Thymus (tissue), 11 donors: ENCODE measurements at regions not wholly inside any gene's neighbourhood (a gene's known extent, or its start where the extent isn't known, plus 50 kb on each side); places are given as distances from the start of the nearest gene placed in this dataset.
A peak's percentile ranks its signal among the peaks of the same experiment; 100 is the strongest.

Experiments used
- DNase-seq, 9 donors: peaks; one replicate each; pipeline ENCODE4 v3.0.0-alpha.2; 2013; ENCODE audit warnings: low spot score in 9 of 9, low read depth in 6 of 9, missing footprints in 1 of 9
- H3K27ac ChIP-seq, 2 donors: one replicate each; pipeline ENCODE4 v1.5.1; 2013; ENCODE audit warnings: control low read depth in 1 of 2, low read depth in 1 of 2, low read length in 1 of 2, mild to moderate bottlenecking in 1 of 2, moderate library complexity in 1 of 2
- H3K27me3 ChIP-seq, 2 donors: one replicate each; pipeline ENCODE4 v1.5.1; 2013; ENCODE audit warnings: low read length in 1 of 2; ENCODE audit not compliant: control insufficient read depth in 2 of 2, insufficient read depth in 1 of 2
- H3K36me3 ChIP-seq, 2 donors: one replicate each; pipeline ENCODE4 v1.5.1; 2013; ENCODE audit warnings: low read length in 1 of 2, mild to moderate bottlenecking in 1 of 2, moderate library complexity in 1 of 2; ENCODE audit not compliant: control insufficient read depth in 2 of 2, insufficient read depth in 2 of 2
- H3K4me1 ChIP-seq, 2 donors: one replicate each; pipeline ENCODE4 v1.5.1; 2013; ENCODE audit warnings: low read length in 2 of 2; ENCODE audit not compliant: control insufficient read depth in 2 of 2, insufficient read depth in 2 of 2
- H3K4me3 ChIP-seq, 2 donors: one replicate each; pipeline ENCODE4 v1.5.1; 2013; ENCODE audit warnings: low read length in 2 of 2, control low read depth in 1 of 2, mild to moderate bottlenecking in 1 of 2
- H3K9me3 ChIP-seq, 2 donors: one replicate each; pipeline ENCODE4 v1.5.1; 2013; ENCODE audit warnings: low read length in 1 of 2, mild to moderate bottlenecking in 1 of 2; ENCODE audit not compliant: control insufficient read depth in 2 of 2, insufficient read depth in 1 of 2
- WGBS: extraction: QIAGEN DNeasy Blood & Tissue Kit; methylation state at CpG from one replicate; pipeline ENCODE4 v1.1.7; 2013; 5-methylcytosine and 5-hydroxymethylcytosine counted together
- donor health status: healthy.

GRCh38 chr12:124233041-124233796 is 61.7 kb upstream of the RFLNA start:
- no peak for DNase-seq
- Histone ChIP-seq H3K4me1 (peaks cover 9 to 13% of the 10 kb centered on the region in 2 donors), H3K36me3 (no peaks in the 10 kb centered on the region), H3K27ac (no peak overlapping the region), H3K27me3 (no peaks in the 10 kb centered on the region), H3K4me3 (no peak overlapping the region), H3K9me3 (peaks cover 0 to 10% of the 10 kb centered on the region in 2 donors)
- WGBS: 95% methylated on average over 5 of the region's 5 CpGs

GRCh38 chr12:124233846-124234640 is 60.9 kb upstream of the RFLNA start:
- H3K4me3 ChIP-seq: no peak overlapping the region
- H3K36me3 ChIP-seq: no peaks in the 10 kb centered on the region
- no peak for DNase-seq
- H3K27me3 ChIP-seq: no peaks in the 10 kb centered on the region
- peaks cover 0 to 7% of the 10 kb centered on the region in 2 donors for H3K9me3 ChIP-seq
- H3K27ac ChIP-seq: no peak overlapping the region
- H3K4me1 ChIP-seq: peaks cover 6 to 7% of the 10 kb centered on the region in 2 donors
- WGBS: 94% methylated on average over 8 of the region's 8 CpGs

GRCh38 chr12:124236625-124237031 is 58.3 kb upstream of the RFLNA start:
- Histone ChIP-seq H3K4me3 (no peak overlapping the region), H3K36me3 (no peaks in the 10 kb centered on the region), H3K27ac (no peak overlapping the region), H3K4me1 (peaks cover 6 to 7% of the 10 kb centered on the region in 2 donors), H3K27me3 (no peaks in the 10 kb centered on the region), H3K9me3 (peaks cover 0 to 6% of the 10 kb centered on the region in 2 donors)
- DNase-seq: no peak
- WGBS: 96% methylated on average over 5 of the region's 5 CpGs

GRCh38 chr12:124238886-124239285 is 56.0 kb upstream of the RFLNA start:
- Histone ChIP-seq H3K4me1 (peaks cover 0 to 4% of the 10 kb centered on the region in 2 donors), H3K27ac (no peak overlapping the region), H3K4me3 (no peak overlapping the region), H3K36me3 (no peaks in the 10 kb centered on the region), H3K27me3 (no peaks in the 10 kb centered on the region), H3K9me3 (peaks cover 0 to 5% of the 10 kb centered on the region in 2 donors)
- 76% methylated on average over 4 of the region's 4 CpGs for WGBS
- no peak for DNase-seq

- 100% methylated on average over 1 of the region's 1 CpG for WGBS
- peaks cover 0 to 2% of the 10 kb centered on the region in 2 donors for H3K4me1 ChIP-seq
- no peaks in the 10 kb centered on the region for H3K36me3 ChIP-seq
- no peaks in the 10 kb centered on the region for H3K27me3 ChIP-seq
- H3K27ac ChIP-seq: no peak overlapping the region
- DNase-seq: peak in 1 of 9 donors; percentile 20
- no peak overlapping the region for H3K4me3 ChIP-seq
- peaks cover 0 to 5% of the 10 kb centered on the region in 2 donors for H3K9me3 ChIP-seq
Measured at GRCh38 chr12:124240493-124240892, 54.4 kb upstream of the RFLNA start.

DNA sequence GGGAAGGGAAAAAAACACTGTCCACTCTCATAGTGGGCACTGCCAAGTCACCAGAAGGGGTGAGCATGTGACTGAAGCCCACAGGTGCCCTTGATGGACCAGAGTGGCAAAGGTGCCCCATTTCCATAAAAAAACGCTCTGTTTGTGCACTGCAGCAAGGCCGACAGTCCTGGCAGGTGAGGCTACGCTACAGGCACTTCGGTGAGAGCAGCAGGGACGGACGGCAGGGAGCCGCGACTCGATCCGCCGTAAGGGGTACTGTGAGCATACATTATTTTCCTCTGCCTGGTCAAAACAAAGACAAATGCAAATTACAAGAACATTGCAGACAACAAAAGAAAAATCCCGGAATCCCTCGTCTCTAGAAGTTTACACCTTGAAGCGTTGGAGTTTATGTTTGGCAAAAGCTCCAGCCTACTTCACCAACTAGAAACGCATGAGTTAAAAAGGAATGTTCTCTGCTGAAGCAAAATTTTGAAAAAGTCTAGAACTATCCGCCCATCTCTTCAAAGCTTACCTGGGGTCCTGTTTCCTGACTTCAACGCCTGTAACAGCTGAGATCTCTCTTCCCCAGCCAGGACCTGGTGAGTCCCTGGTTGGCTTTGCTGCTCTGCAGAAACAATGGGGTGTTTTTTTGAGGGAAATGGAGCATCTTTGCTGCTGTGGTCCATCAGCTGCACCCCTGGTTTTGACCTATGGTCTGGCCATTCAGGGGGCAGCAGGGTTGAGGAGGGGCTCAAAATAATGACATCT is 52.9 kb upstream of the RFLNA start:
- Histone ChIP-seq H3K27me3 (no peaks in the 10 kb centered on the region), H3K4me1 (no peaks in the 10 kb centered on the region), H3K4me3 (no peak overlapping the region), H3K9me3 (peaks cover 0 to 5% of the 10 kb centered on the region in 2 donors), H3K36me3 (no peaks in the 10 kb centered on the region), H3K27ac (no peak overlapping the region)
- WGBS: 89% methylated on average over 17 of the region's 17 CpGs
- DNase-seq: no peak

- no peaks in the 10 kb centered on the region for H3K27me3 ChIP-seq
- H3K36me3 ChIP-seq: no peaks in the 10 kb centered on the region
- no peak for DNase-seq
- WGBS: 62% methylated on average over 9 of the region's 9 CpGs
- H3K9me3 ChIP-seq: peaks cover 0 to 5% of the 10 kb centered on the region in 2 donors
- no peak overlapping the region for H3K27ac ChIP-seq
- H3K4me1 ChIP-seq: no peaks in the 10 kb centered on the region
- no peak overlapping the region for H3K4me3 ChIP-seq
Measured at GRCh38 chr12:124242529-124243065, 52.3 kb upstream of the RFLNA start.

GRCh38 chr12:124243936-124244335 is 51.0 kb upstream of the RFLNA start:
- no peak overlapping the region for H3K27ac ChIP-seq
- no peaks in the 10 kb centered on the region for H3K4me1 ChIP-seq
- no peak for DNase-seq
- no peaks in the 10 kb centered on the region for H3K27me3 ChIP-seq
- H3K9me3 ChIP-seq: peaks cover 0 to 5% of the 10 kb centered on the region in 2 donors
- WGBS: 97% methylated on average over 4 of the region's 4 CpGs
- H3K4me3 ChIP-seq: no peak overlapping the region
- H3K36me3 ChIP-seq: no peaks in the 10 kb centered on the region
